ENCODE measurements at regions not wholly inside any gene's neighbourhood (a gene's known extent, or its start where the extent isn't known, plus 50 kb on each side); places are given as distances from the start of the nearest gene placed in this dataset.

DNA sequence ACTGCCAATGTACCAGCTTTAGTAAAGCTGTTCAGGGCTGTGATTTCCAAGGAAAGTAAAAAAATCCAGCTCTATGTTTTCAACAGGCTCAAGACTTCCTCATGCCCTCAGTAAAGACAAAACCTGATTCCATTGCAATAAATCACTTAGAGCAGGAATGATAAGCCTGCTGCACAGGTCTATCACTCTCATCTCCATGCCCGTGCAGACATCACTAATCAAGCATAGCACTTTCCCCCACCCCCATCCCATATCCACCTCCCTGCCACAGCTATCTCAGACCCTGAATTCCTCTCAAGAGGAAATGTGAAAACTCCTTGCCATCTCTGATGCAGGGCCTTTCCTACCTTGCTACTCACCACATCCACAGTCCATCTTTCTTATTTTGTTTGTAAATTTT, 554.9 kb downstream of the MAFB start:
- TF ChIP-seq, protein P1, sequence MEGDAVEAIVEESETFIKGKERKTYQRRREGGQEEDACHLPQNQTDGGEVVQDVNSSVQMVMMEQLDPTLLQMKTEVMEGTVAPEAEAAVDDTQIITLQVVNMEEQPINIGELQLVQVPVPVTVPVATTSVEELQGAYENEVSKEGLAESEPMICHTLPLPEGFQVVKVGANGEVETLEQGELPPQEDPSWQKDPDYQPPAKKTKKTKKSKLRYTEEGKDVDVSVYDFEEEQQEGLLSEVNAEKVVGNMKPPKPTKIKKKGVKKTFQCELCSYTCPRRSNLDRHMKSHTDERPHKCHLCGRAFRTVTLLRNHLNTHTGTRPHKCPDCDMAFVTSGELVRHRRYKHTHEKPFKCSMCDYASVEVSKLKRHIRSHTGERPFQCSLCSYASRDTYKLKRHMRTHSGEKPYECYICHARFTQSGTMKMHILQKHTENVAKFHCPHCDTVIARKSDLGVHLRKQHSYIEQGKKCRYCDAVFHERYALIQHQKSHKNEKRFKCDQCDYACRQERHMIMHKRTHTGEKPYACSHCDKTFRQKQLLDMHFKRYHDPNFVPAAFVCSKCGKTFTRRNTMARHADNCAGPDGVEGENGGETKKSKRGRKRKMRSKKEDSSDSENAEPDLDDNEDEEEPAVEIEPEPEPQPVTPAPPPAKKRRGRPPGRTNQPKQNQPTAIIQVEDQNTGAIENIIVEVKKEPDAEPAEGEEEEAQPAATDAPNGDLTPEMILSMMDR (IDR thresholded peaks at IDR 0.05; ENCODE audit: low read depth, low read length, poor library complexity, severe bottlenecking), result no peak
- TF ChIP-seq EZH2phosphoT487 (IDR thresholded peaks at IDR 0.05; ENCODE audit: borderline replicate concordance, low read length), result no peak

Measured in DOHH2 (cell line).